BJ (cell line): ENCODE measurements at regions not wholly inside any gene's neighbourhood (a gene's known extent, or its start where the extent isn't known, plus 50 kb on each side); places are given as distances from the start of the nearest gene placed in this dataset.
A peak's percentile ranks its signal among the peaks of the same experiment; 100 is the strongest.

Experiments
- CTCF ChIA-PET: fragments of 350-600 bp; formaldehyde crosslinking; extraction: SDS; loops from one replicate; lab custom pipeline; 2021; ENCODE audit warnings: antibody characterized with exemption, inconsistent platforms; lab: Yijun Ruan, JAX
- POLR2A ChIA-PET: fragments of 300-600 bp; sonication (Branson Sonifier 250); formaldehyde crosslinking; extraction: SDS; loops from one replicate; lab custom pipeline; 2021; ENCODE audit warnings: antibody characterized with exemption; lab: Charles Lee
- DNase-seq: peaks from one replicate; pipeline ENCODE4 v3.0.0-alpha.2; 2011; ENCODE audit warnings: low read depth
- H3K27me3 ChIP-seq: 2 replicates; pipeline ENCODE4 v1.6.0; 2011; ENCODE audit warnings: low read length; ENCODE audit not compliant: control insufficient read depth, insufficient read depth
- H3K36me3 ChIP-seq: 2 replicates; pipeline ENCODE4 v1.5.1; 2011; ENCODE audit warnings: low read length; ENCODE audit not compliant: control insufficient read depth, insufficient read depth
- H3K4me3 ChIP-seq: 2 replicates; pipeline ENCODE4 v1.5.1; 2011; ENCODE audit warnings: low read depth, mild to moderate bottlenecking, control low read depth, low read length
- TF ChIP-seq, protein P1 (sequence below): IDR thresholded peaks from 2 replicates; pipeline ENCODE4 v1.5.1; 2011; ENCODE audit warnings: low read depth, mild to moderate bottlenecking, control low read depth, inconsistent platforms, low read length, moderate library complexity; ENCODE audit not compliant: insufficient read depth

DNA sequence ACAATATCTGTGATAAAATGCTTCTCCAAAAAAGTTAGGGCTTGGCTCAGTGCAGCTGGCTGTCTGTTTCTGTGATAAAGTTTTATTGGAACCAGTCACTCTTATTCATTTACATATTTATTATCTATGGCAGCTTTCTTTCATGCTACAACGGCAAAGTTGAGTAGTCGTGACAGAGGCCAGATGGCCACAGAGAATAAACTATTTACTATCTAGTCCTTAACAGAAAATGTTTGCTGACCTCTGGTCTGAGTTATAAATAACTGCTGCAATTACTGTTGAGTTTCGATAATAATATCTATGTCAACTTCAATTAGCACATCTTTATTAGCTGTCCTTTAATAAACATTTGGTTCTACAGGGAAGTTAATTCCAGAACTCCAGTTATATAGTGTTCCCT, 180.2 kb upstream of the RUNX1 start:
- no peaks in the 10 kb centered on the region for H3K27me3 ChIP-seq
- no peaks in the 10 kb centered on the region for H3K36me3 ChIP-seq
- H3K4me3 ChIP-seq: no peak overlapping the region
- ChIA-PET CTCF (interaction anchor here (0.7 to 1.2 kb wide), 2 partner anchors 21 to 118 kb away, joined by 3 to 4 read pairs; no protein-coding TSS in a partner anchor), POLR2A (no interaction called here)
- DNase-seq: no peak
- TF ChIP-seq, protein P1, sequence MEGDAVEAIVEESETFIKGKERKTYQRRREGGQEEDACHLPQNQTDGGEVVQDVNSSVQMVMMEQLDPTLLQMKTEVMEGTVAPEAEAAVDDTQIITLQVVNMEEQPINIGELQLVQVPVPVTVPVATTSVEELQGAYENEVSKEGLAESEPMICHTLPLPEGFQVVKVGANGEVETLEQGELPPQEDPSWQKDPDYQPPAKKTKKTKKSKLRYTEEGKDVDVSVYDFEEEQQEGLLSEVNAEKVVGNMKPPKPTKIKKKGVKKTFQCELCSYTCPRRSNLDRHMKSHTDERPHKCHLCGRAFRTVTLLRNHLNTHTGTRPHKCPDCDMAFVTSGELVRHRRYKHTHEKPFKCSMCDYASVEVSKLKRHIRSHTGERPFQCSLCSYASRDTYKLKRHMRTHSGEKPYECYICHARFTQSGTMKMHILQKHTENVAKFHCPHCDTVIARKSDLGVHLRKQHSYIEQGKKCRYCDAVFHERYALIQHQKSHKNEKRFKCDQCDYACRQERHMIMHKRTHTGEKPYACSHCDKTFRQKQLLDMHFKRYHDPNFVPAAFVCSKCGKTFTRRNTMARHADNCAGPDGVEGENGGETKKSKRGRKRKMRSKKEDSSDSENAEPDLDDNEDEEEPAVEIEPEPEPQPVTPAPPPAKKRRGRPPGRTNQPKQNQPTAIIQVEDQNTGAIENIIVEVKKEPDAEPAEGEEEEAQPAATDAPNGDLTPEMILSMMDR: no peak

DNA sequence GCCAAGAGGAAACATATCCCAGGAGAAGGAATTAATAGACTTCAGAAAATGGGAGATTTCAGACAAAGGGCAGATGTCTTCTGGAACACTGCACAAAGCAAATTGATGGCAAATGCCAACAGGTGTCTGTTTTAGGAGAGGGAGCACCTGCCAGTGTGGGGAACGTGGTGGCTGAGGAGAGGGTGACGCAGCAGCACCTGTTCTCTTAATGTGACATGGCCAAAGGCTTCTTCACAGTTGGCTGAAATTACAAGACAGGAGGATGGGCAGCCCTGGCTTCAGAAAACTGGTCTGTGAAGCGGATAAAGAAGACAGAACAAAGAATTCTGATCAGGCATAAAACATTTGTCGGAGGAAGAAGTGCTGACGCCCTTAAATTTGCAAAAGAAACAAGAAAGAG, 178.7 kb upstream of the RUNX1 start:
- ChIA-PET CTCF (no interaction called here), POLR2A (no interaction called here)
- DNase-seq: no peak

DNA sequence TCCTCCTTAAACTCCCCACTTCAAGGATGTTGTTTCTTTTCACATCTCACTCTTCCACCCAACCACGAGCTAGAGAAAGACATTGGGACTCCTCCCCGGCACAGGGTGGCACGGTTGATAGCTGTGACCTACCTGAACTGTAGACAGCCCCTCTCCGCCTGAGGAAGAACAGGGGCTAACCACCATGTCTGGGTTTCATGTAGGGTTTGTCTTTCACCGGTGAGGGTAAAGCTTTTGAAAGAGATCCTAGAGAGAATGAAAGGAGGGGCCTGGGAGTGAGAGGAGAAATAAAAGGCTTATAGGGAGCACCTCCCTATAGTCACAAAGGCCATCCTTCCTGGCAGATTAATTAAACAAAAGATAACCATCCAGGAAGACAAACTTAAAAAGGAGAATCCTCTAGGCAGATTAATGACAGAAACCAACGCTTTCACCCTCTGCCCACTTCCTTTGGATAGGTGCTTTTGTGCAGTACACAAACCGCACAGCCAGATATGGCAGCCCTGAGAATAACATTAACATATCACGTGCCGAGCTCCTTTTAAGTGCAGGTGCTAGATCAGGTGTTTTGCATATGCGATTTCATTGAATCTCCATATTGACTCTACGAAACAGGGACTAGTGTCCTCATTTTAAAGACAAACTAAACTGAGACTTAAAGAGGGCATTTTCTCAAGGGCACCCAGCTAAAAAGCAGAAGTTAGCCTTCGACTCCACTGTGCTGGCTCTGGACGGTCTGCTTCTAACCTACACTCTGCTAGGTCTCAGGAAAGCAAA, 178.1 kb upstream of the RUNX1 start:
- ChIA-PET CTCF (no interaction called here), POLR2A (no interaction called here)
- no peak for DNase-seq
- Histone ChIP-seq H3K27me3 (no peaks in the 10 kb centered on the region), H3K36me3 (no peaks in the 10 kb centered on the region), H3K4me3 (no peak overlapping the region)
- TF ChIP-seq, protein P1: no peak

More for the DNA sequence above, 178.7 kb upstream of the RUNX1 start:
- TF ChIP-seq, protein P1: no peak
- no peaks in the 10 kb centered on the region for H3K27me3 ChIP-seq
- no peak overlapping the region for H3K4me3 ChIP-seq
- H3K36me3 ChIP-seq: no peaks in the 10 kb centered on the region

DNA sequence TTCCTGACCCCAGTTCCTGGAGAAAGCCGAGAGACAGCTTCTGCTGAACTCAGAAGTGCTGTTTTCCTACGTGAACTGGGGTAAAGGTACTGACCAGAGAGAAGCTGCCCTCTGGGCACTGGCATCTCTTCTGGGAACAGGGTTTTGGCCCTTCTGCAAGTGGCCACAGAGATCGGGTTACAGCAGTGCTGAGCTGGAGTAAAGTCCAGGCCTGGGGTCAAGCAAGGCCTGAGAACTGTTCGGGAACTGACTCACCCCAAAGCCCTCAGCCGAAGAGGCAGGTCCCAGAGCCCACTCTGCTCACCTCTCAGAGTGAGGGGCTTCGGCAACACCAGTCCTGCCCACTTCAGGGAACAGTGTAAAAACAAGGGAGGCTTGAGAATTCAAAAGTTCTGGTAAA, 177.2 kb upstream of the RUNX1 start:
- ChIA-PET CTCF (no interaction called here), POLR2A (no interaction called here)
- peak; percentile 33 for DNase-seq
- Histone ChIP-seq H3K27me3 (no peaks in the 10 kb centered on the region), H3K36me3 (no peaks in the 10 kb centered on the region), H3K4me3 (no peak overlapping the region)
- TF ChIP-seq, protein P1: no peak

DNA sequence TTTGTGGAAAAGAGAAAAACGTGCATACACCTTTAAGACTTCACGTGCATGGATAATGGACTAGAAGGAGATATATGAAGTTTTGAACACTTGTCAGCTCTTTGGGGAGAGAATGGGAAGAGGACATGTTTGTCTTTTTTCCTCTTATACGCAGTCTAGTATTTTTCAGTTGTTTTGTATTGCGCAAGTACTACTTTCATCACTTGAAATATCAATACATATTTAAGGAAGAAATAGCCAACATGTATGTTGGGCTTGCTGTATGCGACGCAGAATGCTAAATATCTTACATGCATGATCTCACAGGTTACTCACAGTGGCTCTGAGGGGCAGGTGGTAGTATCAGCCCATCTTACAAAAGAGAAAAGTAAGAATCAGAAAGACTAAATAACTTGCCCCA, 176.5 kb upstream of the RUNX1 start:
- no peak for DNase-seq
- ChIA-PET CTCF (no interaction called here), POLR2A (no interaction called here)
- Histone ChIP-seq H3K27me3 (no peaks in the 10 kb centered on the region), H3K36me3 (no peaks in the 10 kb centered on the region), H3K4me3 (no peak overlapping the region)
- TF ChIP-seq, protein P1: no peak
